ENCODE measurements at regions not wholly inside any gene's neighbourhood (a gene's known extent, or its start where the extent isn't known, plus 50 kb on each side); places are given as distances from the start of the nearest gene placed in this dataset.

DNA sequence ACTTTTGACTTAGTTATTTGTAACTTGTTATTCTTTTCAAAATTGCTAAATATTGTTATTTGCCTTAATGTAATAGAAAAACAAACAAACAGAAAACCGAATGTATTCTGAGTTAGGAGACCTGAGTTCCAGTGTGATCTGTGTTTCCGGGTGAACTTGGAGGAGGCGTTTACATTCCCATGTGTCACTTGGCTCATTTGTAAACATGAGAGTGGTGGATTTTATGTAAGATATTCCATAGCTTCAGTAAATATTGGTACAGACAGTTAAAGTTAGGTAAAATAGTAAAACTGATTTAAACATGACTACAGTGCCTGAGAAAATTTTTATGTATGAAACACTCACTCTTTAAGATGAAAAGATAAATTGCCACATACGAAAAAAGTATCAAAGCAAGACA is 287.3 kb upstream of the POU1F1 start:
- DNase-seq (ENCODE audit: low read depth in 2 of 2) = no peak
- no peaks in the 10 kb centered on the region for H3K79me2 ChIP-seq (ENCODE audit: control insufficient read depth, insufficient read depth, low read length)
- no peaks in the 10 kb centered on the region for H3K27me3 ChIP-seq (ENCODE audit: control insufficient read depth, insufficient read depth, low read length)
- H4K20me1 ChIP-seq (ENCODE audit: control insufficient read depth, extremely low read depth, insufficient read depth, low read length) = no peaks in the 10 kb centered on the region
- H3K4me2 ChIP-seq (ENCODE audit: extremely low read depth, insufficient read depth, low read length) = no peak overlapping the region
- no peaks in the 10 kb centered on the region for H3K4me1 ChIP-seq (ENCODE audit: control insufficient read depth, extremely low read depth, insufficient read depth, low read length)
- no peaks in the 10 kb centered on the region for H3K9me3 ChIP-seq (ENCODE audit: control insufficient read depth, insufficient read depth, low read depth, low read length)
- H3K36me3 ChIP-seq (ENCODE audit: control insufficient read depth, insufficient read depth, low read length) = no peaks in the 10 kb centered on the region
- no peak overlapping the region for H2AFZ ChIP-seq (ENCODE audit: low read length)
- no peak overlapping the region for H3K27ac ChIP-seq (ENCODE audit: insufficient read depth, low read length)
- no peak for TF ChIP-seq EZH2 (IDR thresholded peaks at IDR 0.05; ENCODE audit: low read length, missing control alignments)
- TF ChIP-seq, protein P1, sequence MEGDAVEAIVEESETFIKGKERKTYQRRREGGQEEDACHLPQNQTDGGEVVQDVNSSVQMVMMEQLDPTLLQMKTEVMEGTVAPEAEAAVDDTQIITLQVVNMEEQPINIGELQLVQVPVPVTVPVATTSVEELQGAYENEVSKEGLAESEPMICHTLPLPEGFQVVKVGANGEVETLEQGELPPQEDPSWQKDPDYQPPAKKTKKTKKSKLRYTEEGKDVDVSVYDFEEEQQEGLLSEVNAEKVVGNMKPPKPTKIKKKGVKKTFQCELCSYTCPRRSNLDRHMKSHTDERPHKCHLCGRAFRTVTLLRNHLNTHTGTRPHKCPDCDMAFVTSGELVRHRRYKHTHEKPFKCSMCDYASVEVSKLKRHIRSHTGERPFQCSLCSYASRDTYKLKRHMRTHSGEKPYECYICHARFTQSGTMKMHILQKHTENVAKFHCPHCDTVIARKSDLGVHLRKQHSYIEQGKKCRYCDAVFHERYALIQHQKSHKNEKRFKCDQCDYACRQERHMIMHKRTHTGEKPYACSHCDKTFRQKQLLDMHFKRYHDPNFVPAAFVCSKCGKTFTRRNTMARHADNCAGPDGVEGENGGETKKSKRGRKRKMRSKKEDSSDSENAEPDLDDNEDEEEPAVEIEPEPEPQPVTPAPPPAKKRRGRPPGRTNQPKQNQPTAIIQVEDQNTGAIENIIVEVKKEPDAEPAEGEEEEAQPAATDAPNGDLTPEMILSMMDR (conservative IDR thresholded peaks at IDR 0.05 in 1 of 2, IDR thresholded peaks at IDR 0.05 in 1 of 2; ENCODE audit: low read depth in 1 of 2, low read length in 2 of 2) = no peak
- no peak overlapping the region for H3K4me3 ChIP-seq (replicated peaks in 1 of 4; ENCODE audit: control extremely low read depth in 1 of 4, insufficient read depth in 1 of 4, low read depth in 3 of 4, low read length in 4 of 4)
- H3K9ac ChIP-seq (ENCODE audit: insufficient read depth, low read length) = no peak overlapping the region

DNA sequence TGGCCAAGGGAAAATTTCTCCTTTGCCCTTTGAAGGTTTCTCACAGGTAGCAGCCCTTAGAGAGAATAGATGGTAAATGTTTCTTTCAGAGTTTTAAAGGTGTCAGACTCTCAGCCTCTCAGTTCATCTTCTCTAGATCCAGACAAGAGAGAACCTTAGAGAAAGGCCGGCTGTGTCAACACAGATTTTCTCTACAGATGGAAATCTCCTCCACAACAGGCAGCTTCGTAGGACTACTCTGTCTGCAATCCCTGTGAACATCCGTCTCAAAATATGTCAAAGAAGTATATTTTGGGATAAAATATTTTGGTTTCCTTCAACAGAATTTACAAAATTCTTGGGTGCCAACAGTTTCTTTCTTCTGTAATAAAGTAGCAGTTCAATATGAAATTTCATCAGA is 282.1 kb upstream of the POU1F1 start:
- DNase-seq (ENCODE audit: low read depth in 2 of 2) = no peak
- no peaks in the 10 kb centered on the region for H3K79me2 ChIP-seq (ENCODE audit: control insufficient read depth, insufficient read depth, low read length)
- no peak overlapping the region for H3K27ac ChIP-seq (ENCODE audit: insufficient read depth, low read length)
- no peak for TF ChIP-seq EZH2 (IDR thresholded peaks at IDR 0.05; ENCODE audit: low read length, missing control alignments)
- TF ChIP-seq, protein P1 (conservative IDR thresholded peaks at IDR 0.05 in 1 of 2, IDR thresholded peaks at IDR 0.05 in 1 of 2; ENCODE audit: low read depth in 1 of 2, low read length in 2 of 2) = no peak
- no peak overlapping the region for H3K4me3 ChIP-seq (replicated peaks in 1 of 4; ENCODE audit: control extremely low read depth in 1 of 4, insufficient read depth in 1 of 4, low read depth in 3 of 4, low read length in 4 of 4)
- no peak overlapping the region for H3K4me2 ChIP-seq (ENCODE audit: extremely low read depth, insufficient read depth, low read length)
- no peaks in the 10 kb centered on the region for H3K4me1 ChIP-seq (ENCODE audit: control insufficient read depth, extremely low read depth, insufficient read depth, low read length)
- no peaks in the 10 kb centered on the region for H3K27me3 ChIP-seq (ENCODE audit: control insufficient read depth, insufficient read depth, low read length)
- no peaks in the 10 kb centered on the region for H3K36me3 ChIP-seq (ENCODE audit: control insufficient read depth, insufficient read depth, low read length)
- H2AFZ ChIP-seq (ENCODE audit: low read length) = no peak overlapping the region
- H4K20me1 ChIP-seq (ENCODE audit: control insufficient read depth, extremely low read depth, insufficient read depth, low read length) = no peaks in the 10 kb centered on the region
- H3K9ac ChIP-seq (ENCODE audit: insufficient read depth, low read length) = no peak overlapping the region
- no peaks in the 10 kb centered on the region for H3K9me3 ChIP-seq (ENCODE audit: control insufficient read depth, insufficient read depth, low read depth, low read length)

DNA sequence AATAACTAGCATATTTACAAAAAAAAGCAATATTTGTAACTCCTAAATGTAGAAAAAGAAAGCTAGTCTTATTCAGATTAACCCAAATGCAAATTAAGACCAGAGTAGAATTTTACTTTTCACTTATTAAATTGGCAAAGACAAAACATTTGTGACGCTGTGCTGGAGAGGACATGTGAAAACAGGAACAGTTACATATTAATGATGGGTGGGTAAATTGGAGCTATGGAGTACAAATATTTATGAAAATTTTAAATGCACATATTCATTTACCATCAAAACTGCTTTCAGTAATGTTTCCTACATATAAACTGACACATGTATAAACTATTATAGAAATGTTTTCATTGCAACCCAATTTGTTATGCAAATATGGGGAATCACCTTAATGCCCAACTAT is 278.9 kb upstream of the POU1F1 start:
- Histone ChIP-seq H3K27me3 (ENCODE audit: control insufficient read depth, insufficient read depth, low read length) (no peaks in the 10 kb centered on the region), H2AFZ (ENCODE audit: low read length) (no peak overlapping the region), H3K79me2 (ENCODE audit: control insufficient read depth, insufficient read depth, low read length) (no peaks in the 10 kb centered on the region), H3K36me3 (ENCODE audit: control insufficient read depth, insufficient read depth, low read length) (no peaks in the 10 kb centered on the region), H4K20me1 (ENCODE audit: control insufficient read depth, extremely low read depth, insufficient read depth, low read length) (no peaks in the 10 kb centered on the region), H3K4me3 (replicated peaks in 1 of 4; ENCODE audit: control extremely low read depth in 1 of 4, insufficient read depth in 1 of 4, low read depth in 3 of 4, low read length in 4 of 4) (no peak overlapping the region), H3K4me2 (ENCODE audit: extremely low read depth, insufficient read depth, low read length) (no peak overlapping the region), H3K4me1 (ENCODE audit: control insufficient read depth, extremely low read depth, insufficient read depth, low read length) (no peaks in the 10 kb centered on the region), H3K9ac (ENCODE audit: insufficient read depth, low read length) (no peak overlapping the region), H3K27ac (ENCODE audit: insufficient read depth, low read length) (no peak overlapping the region), H3K9me3 (ENCODE audit: control insufficient read depth, insufficient read depth, low read depth, low read length) (no peaks in the 10 kb centered on the region)
- TF ChIP-seq EZH2 (IDR thresholded peaks at IDR 0.05; ENCODE audit: low read length, missing control alignments) = no peak
- TF ChIP-seq, protein P1 (conservative IDR thresholded peaks at IDR 0.05 in 1 of 2, IDR thresholded peaks at IDR 0.05 in 1 of 2; ENCODE audit: low read depth in 1 of 2, low read length in 2 of 2) = no peak
- no peak for DNase-seq (ENCODE audit: low read depth in 2 of 2)

Measured in fibroblast of lung (primary cell).